ENCODE measurements at regions not wholly inside any gene's neighbourhood (a gene's known extent, or its start where the extent isn't known, plus 50 kb on each side); places are given as distances from the start of the nearest gene placed in this dataset.
"Not testable (repeated sequence)": the region's sequence is repeated elsewhere in the genome, so short reads cannot be mapped to it uniquely, and the experiment has no call there.

GRCh38 chr12:33026791-33027190 lies 130.2 kb upstream of the PKP2 start:
- Mint-ChIP-seq H3K27me3 (ENCODE audit: unreplicated experiment) (peaks cover 4% of the 10 kb centered on the region), H3K4me3 (ENCODE audit: unreplicated experiment) (no peak overlapping the region), H3K4me1 (ENCODE audit: unreplicated experiment) (no peaks in the 10 kb centered on the region), H3K9me3 (ENCODE audit: unreplicated experiment) (no peaks in the 10 kb centered on the region), H3K36me3 (ENCODE audit: low read depth, unreplicated experiment) (peaks cover 5% of the 10 kb centered on the region), H3K27ac (ENCODE audit: unreplicated experiment) (no peak overlapping the region)
- no peak for TF ChIP-seq CTCF (IDR thresholded peaks at IDR 0.05; ENCODE audit: unreplicated experiment)
- DNase-seq (ENCODE audit: low spot score) = no peak

GRCh38 chr12:33022724-33023123 lies 126.1 kb upstream of the PKP2 start:
- peaks cover 13% of the 10 kb centered on the region for H3K9me3 Mint-ChIP-seq (ENCODE audit: unreplicated experiment)
- not testable (repeated sequence) for H3K27ac Mint-ChIP-seq (ENCODE audit: unreplicated experiment); H3K4me3 Mint-ChIP-seq (ENCODE audit: unreplicated experiment)

GRCh38 chr12:33017029-33017428 lies 120.5 kb upstream of the PKP2 start:
- H3K9me3 Mint-ChIP-seq (ENCODE audit: unreplicated experiment) = peaks cover 27% of the 10 kb centered on the region

More at GRCh38 chr12:33022724-33023123, 126.1 kb upstream of the PKP2 start:
- H3K4me1 Mint-ChIP-seq (ENCODE audit: unreplicated experiment); DNase-seq (ENCODE audit: low spot score); H3K27me3 Mint-ChIP-seq (ENCODE audit: unreplicated experiment): not testable (repeated sequence)
- peaks cover 16% of the 10 kb centered on the region for H3K36me3 Mint-ChIP-seq (ENCODE audit: low read depth, unreplicated experiment)

GRCh38 chr12:33012226-33012625 lies 115.6 kb upstream of the PKP2 start:
- H3K27ac Mint-ChIP-seq (ENCODE audit: unreplicated experiment) = no peak overlapping the region
- H3K9me3 Mint-ChIP-seq (ENCODE audit: unreplicated experiment) = peaks cover 13% of the 10 kb centered on the region
- no peaks in the 10 kb centered on the region for H3K27me3 Mint-ChIP-seq (ENCODE audit: unreplicated experiment)
- no peak for TF ChIP-seq CTCF (IDR thresholded peaks at IDR 0.05; ENCODE audit: unreplicated experiment)
- no peaks in the 10 kb centered on the region for H3K4me1 Mint-ChIP-seq (ENCODE audit: unreplicated experiment)
- H3K36me3 Mint-ChIP-seq (ENCODE audit: low read depth, unreplicated experiment) = peaks cover 5% of the 10 kb centered on the region
- DNase-seq (ENCODE audit: low spot score) = no peak
- no peak overlapping the region for H3K4me3 Mint-ChIP-seq (ENCODE audit: unreplicated experiment)

More at GRCh38 chr12:33017029-33017428, 120.5 kb upstream of the PKP2 start:
- not testable (repeated sequence) for DNase-seq (ENCODE audit: low spot score); H3K27ac Mint-ChIP-seq (ENCODE audit: unreplicated experiment); H3K4me3 Mint-ChIP-seq (ENCODE audit: unreplicated experiment); H3K27me3 Mint-ChIP-seq (ENCODE audit: unreplicated experiment); H3K4me1 Mint-ChIP-seq (ENCODE audit: unreplicated experiment)
- peaks cover 19% of the 10 kb centered on the region for H3K36me3 Mint-ChIP-seq (ENCODE audit: low read depth, unreplicated experiment)

- Mint-ChIP-seq H3K4me3 (ENCODE audit: unreplicated experiment) (no peak overlapping the region), H3K4me1 (ENCODE audit: unreplicated experiment) (no peaks in the 10 kb centered on the region), H3K9me3 (ENCODE audit: unreplicated experiment) (no peaks in the 10 kb centered on the region), H3K27me3 (ENCODE audit: unreplicated experiment) (peaks cover 4% of the 10 kb centered on the region), H3K36me3 (ENCODE audit: low read depth, unreplicated experiment) (no peaks in the 10 kb centered on the region), H3K27ac (ENCODE audit: unreplicated experiment) (no peak overlapping the region)
- TF ChIP-seq CTCF (IDR thresholded peaks at IDR 0.05; ENCODE audit: unreplicated experiment) = no peak
- DNase-seq (ENCODE audit: low spot score) = no peak
These were observed 109.5 kb upstream of the PKP2 start for GRCh38 chr12:33006106-33006505.

- Mint-ChIP-seq H3K27me3 (ENCODE audit: unreplicated experiment) (no peaks in the 10 kb centered on the region), H3K27ac (ENCODE audit: unreplicated experiment) (no peak overlapping the region), H3K36me3 (ENCODE audit: low read depth, unreplicated experiment) (no peaks in the 10 kb centered on the region), H3K4me1 (ENCODE audit: unreplicated experiment) (no peaks in the 10 kb centered on the region), H3K4me3 (ENCODE audit: unreplicated experiment) (no peak overlapping the region), H3K9me3 (ENCODE audit: unreplicated experiment) (no peaks in the 10 kb centered on the region)
- TF ChIP-seq CTCF (IDR thresholded peaks at IDR 0.05; ENCODE audit: unreplicated experiment) = no peak
- no peak for DNase-seq (ENCODE audit: low spot score)
These were observed 103.4 kb upstream of the PKP2 start for GRCh38 chr12:33000016-33000415.
